Hindlimb muscle (tissue), 1 donor: ENCODE measurements at regions not wholly inside any gene's neighbourhood (a gene's known extent, or its start where the extent isn't known, plus 50 kb on each side); places are given as distances from the start of the nearest gene placed in this dataset.
"Not testable (repeated sequence)": the region's sequence is repeated elsewhere in the genome, so short reads cannot be mapped to it uniquely, and the experiment has no call there.

ENCODE experiments used
- DNase-seq: peaks from one replicate; pipeline ENCODE4 v3.0.0-alpha.2; 2013

GRCh38 chr13:104944176-104944575 lies 1591.3 kb downstream of the EFNB2 start:
- DNase-seq: no peak

DNA sequence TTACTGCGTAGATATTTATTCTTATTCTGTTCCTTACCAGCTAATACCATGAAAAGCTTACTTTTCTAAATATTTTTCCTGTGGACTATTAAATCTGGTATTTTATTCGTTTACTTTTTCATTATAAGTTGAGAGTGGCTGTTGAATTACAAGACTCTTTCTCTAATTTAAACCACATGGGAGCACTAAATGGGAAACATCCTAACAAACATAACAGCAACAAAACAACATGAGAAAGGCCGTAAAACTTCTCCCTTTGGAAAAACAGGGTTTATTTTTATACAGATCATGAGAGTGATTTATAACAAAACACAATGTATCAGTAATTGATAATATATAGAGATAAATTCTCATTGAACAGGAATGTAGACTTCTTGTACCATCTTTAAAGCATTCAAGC lies 1592.1 kb downstream of the EFNB2 start:
- DNase-seq: no peak

DNA sequence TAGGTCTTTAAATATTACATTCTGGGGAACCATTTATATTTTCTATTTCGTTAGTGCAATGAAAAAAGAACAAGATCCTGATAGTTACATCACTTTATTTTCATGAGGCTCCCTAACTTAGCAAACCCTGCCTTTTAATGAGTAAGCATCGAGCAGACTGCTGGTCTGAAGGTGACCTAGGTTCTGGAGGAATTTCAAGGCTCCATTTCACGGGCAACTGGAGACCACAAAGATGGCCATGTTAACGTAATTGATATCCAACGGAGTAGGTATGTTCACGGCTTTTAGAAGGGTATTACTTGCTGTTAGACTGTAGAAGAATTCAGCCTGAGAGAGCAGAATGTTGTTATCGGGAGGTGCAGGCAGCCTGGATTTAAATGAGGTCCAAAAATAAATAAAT lies 1597.6 kb downstream of the EFNB2 start:
- no peak for DNase-seq

GRCh38 chr13:104936304-104936703 lies 1599.2 kb downstream of the EFNB2 start:
- no peak for DNase-seq

DNA sequence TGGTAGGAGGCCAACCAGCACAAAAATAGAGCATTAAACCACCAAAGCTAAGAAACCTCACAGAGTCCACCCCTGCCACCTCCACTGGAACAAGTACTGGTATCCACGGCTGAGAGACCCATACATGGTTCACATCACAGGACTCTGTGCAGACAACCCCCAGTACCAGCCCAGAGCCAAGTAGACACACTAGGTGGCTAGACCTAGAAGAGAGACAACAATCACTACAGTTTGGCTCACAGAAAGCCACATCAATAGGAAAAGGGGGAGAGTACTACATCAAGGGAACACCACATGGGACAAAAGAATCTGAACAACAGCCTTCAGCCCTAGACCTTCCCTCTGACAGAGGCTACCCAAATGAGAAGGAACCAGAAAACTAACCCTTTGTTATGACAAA lies 1614.9 kb downstream of the EFNB2 start:
- DNase-seq: not testable (repeated sequence)

DNA sequence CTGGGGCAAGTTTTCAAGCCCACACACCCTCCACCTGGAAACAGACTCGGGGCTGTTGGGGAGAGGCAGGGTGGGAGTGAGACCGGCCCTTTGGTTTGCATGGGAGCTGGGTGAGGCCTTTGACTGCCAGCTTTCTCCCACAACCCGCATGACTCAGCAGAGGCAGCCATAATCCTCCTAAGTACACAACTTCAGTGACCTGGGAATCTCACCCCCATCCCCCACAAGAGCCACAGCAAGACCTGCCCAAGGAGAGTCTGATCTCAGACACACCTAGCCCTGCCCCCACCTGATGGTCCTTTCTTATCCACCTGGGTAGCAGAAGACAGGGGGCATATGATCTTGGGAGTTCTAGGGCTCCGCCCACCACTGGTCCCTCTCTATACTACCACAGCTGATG lies 1615.4 kb downstream of the EFNB2 start:
- DNase-seq: no peak

DNA sequence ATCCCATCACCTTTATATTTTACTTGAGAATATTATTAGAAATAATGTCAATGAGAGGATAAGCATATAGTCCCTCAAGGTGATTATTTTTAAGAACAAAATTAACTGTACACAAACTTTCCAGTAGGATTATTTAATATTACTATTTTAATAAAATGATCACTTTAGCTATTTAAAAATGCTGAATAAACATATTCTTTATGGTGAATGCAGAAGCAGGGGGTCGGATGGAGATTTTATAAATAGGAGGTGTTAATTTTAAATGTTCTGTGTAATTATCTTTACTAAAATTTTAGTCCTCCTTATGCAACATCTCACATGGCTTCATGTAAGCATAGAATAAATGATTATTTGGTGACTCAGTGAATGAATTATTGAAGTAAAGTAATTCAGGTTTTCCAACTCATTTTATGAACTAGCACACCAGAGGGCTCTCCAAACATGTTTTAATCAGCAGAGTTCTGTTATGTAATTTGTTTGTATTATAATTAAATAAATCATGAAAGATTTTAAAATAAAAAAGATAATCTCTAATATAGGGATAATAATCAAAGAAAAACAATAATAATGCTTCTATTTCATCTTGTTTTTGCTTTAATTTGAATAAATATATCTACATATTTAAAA lies 1635.2 kb downstream of the EFNB2 start:
- DNase-seq: no peak

GRCh38 chr13:104898484-104898883 lies 1637.0 kb downstream of the EFNB2 start:
- DNase-seq: no peak

- DNase-seq: peak; percentile 42
Measured at GRCh38 chr13:104895521-104895920, 1639.9 kb downstream of the EFNB2 start.

GRCh38 chr13:104875038-104875754 lies 1660.3 kb downstream of the EFNB2 start:
- no peak for DNase-seq

DNA sequence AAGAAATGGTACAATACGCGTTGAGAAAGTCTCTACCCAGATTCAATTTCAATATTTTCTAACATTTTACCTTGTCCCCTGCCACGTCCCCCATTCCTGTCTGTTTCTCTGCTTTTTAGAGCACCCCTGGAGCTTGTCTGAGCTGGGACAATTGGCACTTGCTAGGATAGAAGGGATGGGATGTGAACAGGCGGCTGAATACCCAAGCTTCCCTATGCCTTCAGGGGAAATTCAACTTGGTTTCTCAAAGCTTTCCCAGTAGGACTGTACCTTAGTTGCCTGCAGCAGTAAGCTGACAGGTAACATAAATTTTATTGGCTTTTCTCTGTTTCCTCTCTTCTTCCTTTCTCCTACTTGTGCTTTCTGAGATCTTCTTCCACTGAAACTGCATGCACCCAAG lies 1663.3 kb downstream of the EFNB2 start:
- DNase-seq: no peak

GRCh38 chr13:104871456-104871855 lies 1664.0 kb downstream of the EFNB2 start:
- DNase-seq: no peak

GRCh38 chr13:104869501-104869900 lies 1666.0 kb downstream of the EFNB2 start:
- no peak for DNase-seq

DNA sequence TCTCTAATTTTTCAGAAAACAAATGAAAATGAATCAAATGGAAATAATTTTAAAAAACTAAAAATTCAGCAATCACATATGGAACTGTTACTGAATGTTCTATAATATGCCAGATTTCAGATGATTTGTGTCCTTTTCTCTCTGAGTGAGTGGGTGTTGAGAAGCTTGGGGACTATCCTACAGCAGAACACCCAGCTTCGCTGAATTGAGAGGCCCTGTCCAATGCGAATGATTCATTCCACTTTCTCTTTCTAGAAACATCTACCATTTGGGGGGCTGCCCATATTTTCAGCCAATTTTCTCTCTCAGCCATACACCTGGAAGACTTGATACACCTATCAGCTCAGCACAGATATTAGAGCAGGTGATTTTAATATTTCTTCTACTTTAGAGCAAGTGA lies 1666.7 kb downstream of the EFNB2 start:
- no peak for DNase-seq

GRCh38 chr13:104855581-104855980 lies 1679.9 kb downstream of the EFNB2 start:
- DNase-seq: no peak

DNA sequence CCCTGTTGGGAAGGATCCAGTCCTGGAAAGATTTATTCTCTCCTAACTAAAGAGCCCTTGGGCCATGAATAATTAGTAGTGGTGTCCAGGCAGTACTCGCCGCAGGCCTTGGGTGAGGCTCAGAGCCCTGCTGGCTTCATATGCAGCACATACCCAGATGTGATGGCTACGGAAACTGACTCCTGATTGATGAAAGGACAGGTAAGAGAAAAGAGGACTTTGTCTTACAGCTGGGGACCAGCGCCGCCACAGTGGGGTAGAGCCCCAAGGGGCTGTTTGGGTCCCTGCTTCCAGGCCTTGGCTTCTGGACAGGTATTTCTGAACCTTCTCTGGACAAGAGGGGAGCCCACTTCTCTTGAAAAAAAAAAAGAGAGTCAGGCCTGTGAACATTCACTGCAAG lies 1680.8 kb downstream of the EFNB2 start:
- no peak for DNase-seq

- no peak for DNase-seq
Measured at GRCh38 chr13:104854007-104854406, 1681.5 kb downstream of the EFNB2 start.

- no peak for DNase-seq
Measured at GRCh38 chr13:104847922-104848321, 1687.5 kb downstream of the EFNB2 start.

GRCh38 chr13:104843401-104843800 lies 1692.1 kb downstream of the EFNB2 start:
- DNase-seq: no peak

DNA sequence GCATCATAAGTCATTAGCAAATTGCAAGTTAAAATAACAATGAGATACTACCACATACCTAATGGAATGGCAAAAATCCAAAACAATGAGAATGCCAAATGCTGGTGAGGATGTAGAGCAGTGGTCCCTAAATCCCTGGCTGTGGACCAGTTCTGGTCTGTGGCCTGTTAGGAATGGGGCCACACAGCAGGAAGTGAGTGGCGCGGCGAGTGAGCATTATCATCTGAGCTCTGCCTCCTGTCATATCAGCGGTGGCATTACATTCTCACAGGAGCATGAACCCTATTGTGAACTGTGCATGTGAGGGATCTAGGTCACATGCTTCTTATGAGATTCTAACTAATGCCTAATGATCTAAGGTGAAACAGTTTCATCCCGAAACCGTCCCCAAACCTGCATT lies 1694.4 kb downstream of the EFNB2 start:
- no peak for DNase-seq

- DNase-seq: no peak
Measured at GRCh38 chr13:104837756-104838155, 1697.7 kb downstream of the EFNB2 start.

DNA sequence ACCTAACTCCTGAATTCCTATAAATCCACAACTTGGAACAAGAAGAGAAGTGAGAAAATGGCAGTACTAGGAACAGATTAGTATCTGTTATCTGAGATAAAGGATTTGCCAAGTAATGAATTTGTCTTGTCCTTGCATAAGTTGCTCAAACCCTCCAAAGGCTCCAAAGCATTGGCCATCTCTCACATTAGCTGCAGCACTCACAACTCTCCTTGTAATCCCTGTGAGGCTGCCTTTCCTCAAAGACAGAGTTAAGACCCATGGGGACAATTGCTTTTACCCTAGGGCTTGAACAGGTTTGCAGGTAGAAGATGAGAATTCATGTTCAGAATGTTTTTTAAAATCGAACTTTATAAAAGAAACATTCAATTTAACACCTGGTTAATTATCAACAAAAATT lies 1702.2 kb downstream of the EFNB2 start:
- DNase-seq: no peak

- DNase-seq: no peak
Measured at GRCh38 chr13:104832231-104832630, 1703.2 kb downstream of the EFNB2 start.

DNA sequence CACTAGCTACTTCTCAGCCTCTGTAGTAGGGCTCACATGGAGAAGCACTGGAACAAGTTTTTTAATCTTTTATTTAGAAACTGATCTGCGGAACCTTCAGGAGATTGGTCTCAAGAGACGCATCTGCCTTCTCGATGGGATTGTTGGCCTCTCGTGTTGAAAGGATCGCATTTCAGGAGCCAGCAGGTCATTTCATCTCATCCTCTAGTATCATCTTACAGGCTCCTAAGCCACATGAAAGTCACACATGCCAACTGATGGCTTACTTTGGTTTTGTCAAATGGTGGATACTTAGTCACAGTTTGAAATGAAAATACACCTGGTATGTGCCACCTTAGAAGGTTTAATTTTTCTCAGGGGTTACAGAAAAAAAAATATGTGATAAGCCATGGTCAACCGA lies 1703.6 kb downstream of the EFNB2 start:
- no peak for DNase-seq

DNA sequence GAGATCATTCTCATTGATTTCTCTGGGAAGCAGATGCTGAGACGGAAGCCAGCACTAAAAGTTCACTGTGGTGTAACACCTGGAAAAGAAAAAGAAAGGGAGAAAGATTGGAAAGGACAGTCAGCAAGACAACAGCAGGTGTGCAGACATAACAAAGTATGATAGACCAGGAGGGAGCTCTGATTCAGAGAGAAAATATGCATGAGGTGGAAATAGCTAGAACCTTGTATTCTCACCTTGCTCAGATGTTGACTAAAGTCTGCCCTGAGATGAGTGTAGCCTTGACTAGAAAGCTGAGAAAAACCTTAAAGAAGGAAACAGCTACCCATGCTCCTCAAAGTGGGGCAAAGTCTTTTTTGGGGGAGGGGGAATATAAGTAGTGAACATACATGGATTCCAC lies 1711.8 kb downstream of the EFNB2 start:
- DNase-seq: no peak
